ENCODE measurements at regions not wholly inside any gene's neighbourhood (a gene's known extent, or its start where the extent isn't known, plus 50 kb on each side); places are given as distances from the start of the nearest gene placed in this dataset.
"Not testable (repeated sequence)": the region's sequence is repeated elsewhere in the genome, so short reads cannot be mapped to it uniquely, and the experiment has no call there.

- in situ Hi-C loops (cut with MboI; ENCODE audit: low sequenced_read_pairs) = no loop called here
Measured at GRCh38 chr2:175832866-175833265, 169.2 kb downstream of the LNPK start.

GRCh38 chr2:175829741-175830140 is 172.3 kb downstream of the LNPK start:
- in situ Hi-C loops (cut with MboI; ENCODE audit: low sequenced_read_pairs) = no loop called here

- in situ Hi-C loops (cut with MboI; ENCODE audit: low sequenced_read_pairs) = no loop called here
Measured at GRCh38 chr2:175827856-175828255, 174.2 kb downstream of the LNPK start.

GRCh38 chr2:175824243-175824642 is 177.8 kb downstream of the LNPK start:
- in situ Hi-C loops (cut with MboI; ENCODE audit: low sequenced_read_pairs) = no loop called here

- in situ Hi-C loops (cut with MboI; ENCODE audit: low sequenced_read_pairs) = no loop called here
Measured at GRCh38 chr2:175823707-175824073, 178.4 kb downstream of the LNPK start.

- in situ Hi-C loops (cut with MboI; ENCODE audit: low sequenced_read_pairs) = no loop called here
Measured at GRCh38 chr2:175823002-175823706, 178.9 kb downstream of the LNPK start.

- in situ Hi-C loops (cut with MboI; ENCODE audit: low sequenced_read_pairs) = no loop called here
Measured at GRCh38 chr2:175817221-175817620, 184.8 kb downstream of the LNPK start.

- in situ Hi-C loops (cut with MboI; ENCODE audit: low sequenced_read_pairs) = no loop called here
Measured at GRCh38 chr2:175815537-175815936, 186.5 kb downstream of the LNPK start.

- in situ Hi-C loops (cut with MboI; ENCODE audit: low sequenced_read_pairs) = no loop called here
Measured at GRCh38 chr2:175811971-175812370, 190.1 kb downstream of the LNPK start.

GRCh38 chr2:175808858-175809257 is 193.2 kb downstream of the LNPK start:
- in situ Hi-C loops (cut with MboI; ENCODE audit: low sequenced_read_pairs) = no loop called here

GRCh38 chr2:175808078-175808477 is 194.0 kb downstream of the LNPK start:
- in situ Hi-C loops (cut with MboI; ENCODE audit: low sequenced_read_pairs) = no loop called here

GRCh38 chr2:175807031-175807873 is 194.8 kb downstream of the LNPK start:
- in situ Hi-C loops (cut with MboI; ENCODE audit: low sequenced_read_pairs) = no loop called here

GRCh38 chr2:175806570-175806969 is 195.5 kb downstream of the LNPK start:
- in situ Hi-C loops (cut with MboI; ENCODE audit: low sequenced_read_pairs) = no loop called here

- in situ Hi-C loops (cut with MboI; ENCODE audit: low sequenced_read_pairs) = no loop called here
Measured at GRCh38 chr2:175806125-175806490, 196.0 kb downstream of the LNPK start.

- in situ Hi-C loops (cut with MboI; ENCODE audit: low sequenced_read_pairs) = no loop called here
Measured at GRCh38 chr2:175805442-175806124, 196.5 kb downstream of the LNPK start.

- in situ Hi-C loops (cut with MboI; ENCODE audit: low sequenced_read_pairs) = no loop called here
Measured at GRCh38 chr2:175804122-175804521, 197.9 kb downstream of the LNPK start.

GRCh38 chr2:175796422-175796821 is 205.6 kb downstream of the LNPK start:
- in situ Hi-C loops (cut with MboI; ENCODE audit: low sequenced_read_pairs) = not testable (repeated sequence)

GRCh38 chr2:175793648-175794047 is 208.4 kb downstream of the LNPK start:
- in situ Hi-C loops (cut with MboI; ENCODE audit: low sequenced_read_pairs) = no loop called here

GRCh38 chr2:175792881-175793280 is 209.2 kb downstream of the LNPK start:
- in situ Hi-C loops (cut with MboI; ENCODE audit: low sequenced_read_pairs) = no loop called here

GRCh38 chr2:175792199-175792598 is 209.9 kb downstream of the LNPK start:
- in situ Hi-C loops (cut with MboI; ENCODE audit: low sequenced_read_pairs) = no loop called here

GRCh38 chr2:175786471-175787124 is 215.5 kb downstream of the LNPK start:
- in situ Hi-C loops (cut with MboI; ENCODE audit: low sequenced_read_pairs) = no loop called here

Measured in hTERT RPE-1 (cell line).